DMS 273 treated with DMSO at 0.1 percent for 48 hours (cell line): ENCODE measurements at regions not wholly inside any gene's neighbourhood (a gene's known extent, or its start where the extent isn't known, plus 50 kb on each side); places are given as distances from the start of the nearest gene placed in this dataset.

Experiments used
- DNase-seq: peaks from one replicate; lab custom pipeline; 2025; lab: John Stamatoyannopoulos, UW

GRCh38 chr3:184508938-184509337 lies 52.6 kb upstream of the EPHB3 start:
- DNase-seq = no peak

- DNase-seq = no peak
These were observed 49.8 kb upstream of the EPHB3 start for GRCh38 chr3:184511741-184512140.
